C4-2B (cell line): ENCODE measurements at regions not wholly inside any gene's neighbourhood (a gene's known extent, or its start where the extent isn't known, plus 50 kb on each side); places are given as distances from the start of the nearest gene placed in this dataset.
A peak's percentile ranks its signal among the peaks of the same experiment; 100 is the strongest.
"Not testable (repeated sequence)": the region's sequence is repeated elsewhere in the genome, so short reads cannot be mapped to it uniquely, and the experiment has no call there.

ENCODE experiments used
- H3K27ac ChIP-seq: fragments of 450-650 bp; 2 replicates; pipeline ENCODE4 v1.5.1; 2017
- ZFX ChIP-seq: fragments of 450-650 bp; IDR thresholded peaks from 2 replicates; pipeline ENCODE4 v1.6.1; 2017
- TF ChIP-seq, protein P1 (sequence below): fragments of 450-650 bp; conservative IDR thresholded peaks from 2 replicates; pipeline ENCODE4 v1.5.1; 2017; ENCODE audit warnings: mild to moderate bottlenecking

DNA sequence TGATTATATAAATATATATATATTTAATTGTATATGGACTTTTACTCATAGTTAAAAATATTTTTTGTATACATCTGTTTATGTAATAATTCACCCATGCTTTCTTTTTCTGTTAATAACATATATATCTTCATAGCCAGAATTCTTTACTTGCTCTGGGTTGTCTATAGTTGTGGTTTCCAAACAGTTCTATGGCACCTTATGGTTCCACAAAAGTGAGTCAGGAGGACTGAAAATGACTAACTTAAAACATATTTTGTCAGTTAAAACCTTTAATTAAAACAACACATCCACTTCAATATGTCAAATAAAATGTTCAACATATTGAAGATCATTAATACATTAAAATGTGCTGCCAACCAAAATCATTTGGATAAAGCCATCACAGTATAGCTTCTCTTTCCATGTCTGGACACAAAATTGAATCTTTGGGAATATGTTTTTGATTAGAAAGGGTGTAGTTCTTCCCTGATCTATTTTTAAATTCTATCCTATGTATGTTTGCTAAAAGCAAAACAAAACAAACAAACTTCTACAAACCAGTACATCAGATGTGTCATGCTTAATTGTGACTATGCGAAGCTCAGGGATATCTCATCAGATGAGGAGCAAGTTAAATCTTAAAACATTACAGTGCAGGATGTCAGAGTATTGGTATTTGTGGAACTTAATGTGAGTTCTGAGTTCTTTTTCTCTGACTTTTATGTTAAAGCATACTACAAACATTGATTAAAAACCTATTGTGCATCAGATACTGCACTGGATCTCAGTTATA, 1488.4 kb upstream of the TENM4 start:
- no peak for TF ChIP-seq ZFX
- TF ChIP-seq, protein P1, sequence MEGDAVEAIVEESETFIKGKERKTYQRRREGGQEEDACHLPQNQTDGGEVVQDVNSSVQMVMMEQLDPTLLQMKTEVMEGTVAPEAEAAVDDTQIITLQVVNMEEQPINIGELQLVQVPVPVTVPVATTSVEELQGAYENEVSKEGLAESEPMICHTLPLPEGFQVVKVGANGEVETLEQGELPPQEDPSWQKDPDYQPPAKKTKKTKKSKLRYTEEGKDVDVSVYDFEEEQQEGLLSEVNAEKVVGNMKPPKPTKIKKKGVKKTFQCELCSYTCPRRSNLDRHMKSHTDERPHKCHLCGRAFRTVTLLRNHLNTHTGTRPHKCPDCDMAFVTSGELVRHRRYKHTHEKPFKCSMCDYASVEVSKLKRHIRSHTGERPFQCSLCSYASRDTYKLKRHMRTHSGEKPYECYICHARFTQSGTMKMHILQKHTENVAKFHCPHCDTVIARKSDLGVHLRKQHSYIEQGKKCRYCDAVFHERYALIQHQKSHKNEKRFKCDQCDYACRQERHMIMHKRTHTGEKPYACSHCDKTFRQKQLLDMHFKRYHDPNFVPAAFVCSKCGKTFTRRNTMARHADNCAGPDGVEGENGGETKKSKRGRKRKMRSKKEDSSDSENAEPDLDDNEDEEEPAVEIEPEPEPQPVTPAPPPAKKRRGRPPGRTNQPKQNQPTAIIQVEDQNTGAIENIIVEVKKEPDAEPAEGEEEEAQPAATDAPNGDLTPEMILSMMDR, result no peak
- no peak overlapping the region for H3K27ac ChIP-seq

DNA sequence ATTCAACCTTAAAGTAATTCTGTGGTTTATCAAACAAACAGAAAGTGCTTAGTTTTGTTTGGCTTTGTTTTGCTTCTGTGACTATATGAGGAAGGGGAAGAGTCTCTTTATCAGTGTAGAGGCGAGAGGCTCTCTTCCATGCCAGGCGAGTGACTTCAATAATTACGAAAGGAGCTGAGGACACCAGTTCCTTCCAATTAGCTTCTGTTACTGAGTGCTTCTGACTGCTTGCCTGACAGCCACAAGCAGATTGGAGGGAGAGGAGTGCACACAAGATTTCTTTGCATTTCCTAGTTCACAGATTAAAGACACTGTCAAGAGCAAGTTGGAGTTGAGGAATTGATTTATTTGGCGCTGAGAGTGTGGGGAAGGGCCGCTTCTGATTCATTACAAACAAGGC, 1484.5 kb upstream of the TENM4 start:
- no peak overlapping the region; the same call in 1 of the 2 replicates for H3K27ac ChIP-seq
- TF ChIP-seq, protein P1, result no peak
- no peak for TF ChIP-seq ZFX

DNA sequence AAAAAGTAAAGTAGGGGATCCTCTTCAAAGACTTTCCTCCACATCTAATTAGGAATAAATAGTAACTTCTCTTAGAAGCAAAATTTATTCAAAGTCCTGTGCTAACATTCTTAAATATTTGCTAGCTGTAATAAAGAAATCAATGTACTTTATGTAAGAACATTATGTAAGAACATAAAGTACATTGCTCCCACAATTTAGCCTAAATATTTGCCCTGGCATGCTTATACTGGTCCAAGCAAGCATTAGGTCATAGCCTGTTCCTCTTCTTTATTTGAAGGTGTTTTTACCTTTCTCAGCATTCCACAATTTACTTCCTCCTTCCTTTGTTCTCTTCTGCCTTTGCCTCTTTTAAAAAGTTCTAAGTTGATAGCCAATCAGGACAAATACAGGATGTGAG, 1480.5 kb upstream of the TENM4 start:
- H3K27ac ChIP-seq, result not testable (repeated sequence)

DNA sequence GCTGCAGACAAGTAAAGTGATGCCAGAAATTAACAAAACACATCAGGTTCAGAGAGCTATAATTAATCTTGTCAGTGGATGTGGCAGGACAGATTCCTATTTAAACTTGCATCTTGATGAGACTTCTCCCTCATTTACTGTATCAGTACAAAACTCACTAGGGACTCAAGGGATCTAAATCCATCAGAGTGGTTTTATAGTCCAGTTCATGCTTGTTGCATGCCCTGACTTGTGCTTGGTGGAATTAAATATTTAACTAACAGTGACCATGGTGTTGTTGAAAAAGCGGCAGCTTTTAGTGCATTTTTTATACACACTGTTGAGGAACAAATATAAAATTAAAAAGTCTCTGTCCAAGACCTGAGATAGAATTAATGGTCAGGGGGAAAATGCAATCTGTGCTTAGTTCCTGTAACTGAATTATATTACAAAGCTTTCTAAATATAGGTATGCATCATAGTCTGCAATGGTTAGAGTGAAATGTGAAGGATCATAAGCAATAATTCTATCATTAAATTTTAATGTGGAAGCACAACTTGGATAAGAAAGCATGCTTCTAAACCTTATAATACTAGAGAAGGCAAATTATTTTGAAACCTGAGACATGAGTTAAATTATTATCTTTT, 1475.5 kb upstream of the TENM4 start:
- TF ChIP-seq, protein P1, result no peak
- no peak for TF ChIP-seq ZFX
- H3K27ac ChIP-seq, result no peak overlapping the region

DNA sequence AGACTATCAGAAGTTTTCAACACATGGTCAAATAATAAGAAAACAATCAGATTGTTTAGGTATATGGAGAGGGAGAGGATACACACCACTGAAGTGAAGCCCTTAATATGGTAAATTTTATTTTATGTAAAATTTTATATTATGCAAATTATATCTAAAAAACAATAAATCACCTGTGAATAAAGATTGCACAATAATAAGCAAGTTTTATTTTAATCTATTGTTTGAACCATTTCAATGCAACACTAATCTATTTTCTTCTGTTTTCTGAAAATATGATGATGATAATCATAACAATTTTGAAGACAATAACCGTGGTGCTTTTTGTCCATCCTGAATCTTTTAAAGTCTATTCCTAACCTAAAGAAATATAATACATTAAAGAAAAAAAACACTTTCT, 1473.5 kb upstream of the TENM4 start:
- H3K27ac ChIP-seq, result no peak overlapping the region
- TF ChIP-seq, protein P1, result no peak
- no peak for TF ChIP-seq ZFX

DNA sequence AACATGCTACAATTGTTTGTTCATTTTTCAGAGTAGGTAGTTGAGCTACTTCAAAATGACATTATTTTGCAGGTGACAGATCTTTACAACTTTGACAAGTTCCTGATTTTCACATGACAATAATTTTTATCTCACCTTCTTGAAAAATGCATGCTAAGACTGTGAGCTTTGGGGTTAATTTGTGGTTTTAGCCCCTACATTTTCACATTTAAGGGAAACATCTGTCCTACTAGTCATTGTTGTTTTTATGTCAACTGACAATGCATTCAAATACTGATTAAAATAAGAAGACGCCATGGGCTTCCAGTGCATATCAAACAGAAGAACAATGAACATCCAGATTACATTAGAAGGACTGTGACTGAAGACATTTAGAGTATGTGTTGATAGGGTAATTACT, 1470.8 kb upstream of the TENM4 start:
- TF ChIP-seq, protein P1, result no peak
- TF ChIP-seq ZFX, result no peak
- no peak overlapping the region for H3K27ac ChIP-seq

DNA sequence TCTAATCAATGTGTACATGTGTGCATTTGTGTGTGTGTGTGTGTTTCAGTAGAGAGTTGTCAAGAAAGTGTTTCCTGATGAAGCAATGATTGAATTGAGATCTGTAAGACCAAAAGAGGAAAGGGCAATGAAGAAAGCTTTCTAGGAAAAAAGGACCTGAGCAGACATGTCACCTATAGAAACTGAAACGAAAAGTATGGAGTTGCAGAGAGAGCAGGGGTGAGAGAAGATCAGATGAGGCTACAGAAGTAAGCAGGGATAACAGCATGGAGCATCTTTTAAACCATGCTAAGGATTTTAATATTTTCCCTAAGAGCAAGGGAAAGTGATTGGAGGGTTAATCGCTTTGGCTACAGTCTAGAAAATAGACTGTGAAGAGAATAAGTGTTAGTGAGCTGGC, 1459.4 kb upstream of the TENM4 start:
- H3K27ac ChIP-seq, result peak overlapping the region; percentile 43; the same call in 1 of the 2 replicates
- TF ChIP-seq, protein P1, result no peak
- no peak for TF ChIP-seq ZFX
